ENCODE measurements at regions not wholly inside any gene's neighbourhood (a gene's known extent, or its start where the extent isn't known, plus 50 kb on each side); places are given as distances from the start of the nearest gene placed in this dataset.
A peak's percentile ranks its signal among the peaks of the same experiment; 100 is the strongest.
"Not testable (repeated sequence)": the region's sequence is repeated elsewhere in the genome, so short reads cannot be mapped to it uniquely, and the experiment has no call there.

DNA sequence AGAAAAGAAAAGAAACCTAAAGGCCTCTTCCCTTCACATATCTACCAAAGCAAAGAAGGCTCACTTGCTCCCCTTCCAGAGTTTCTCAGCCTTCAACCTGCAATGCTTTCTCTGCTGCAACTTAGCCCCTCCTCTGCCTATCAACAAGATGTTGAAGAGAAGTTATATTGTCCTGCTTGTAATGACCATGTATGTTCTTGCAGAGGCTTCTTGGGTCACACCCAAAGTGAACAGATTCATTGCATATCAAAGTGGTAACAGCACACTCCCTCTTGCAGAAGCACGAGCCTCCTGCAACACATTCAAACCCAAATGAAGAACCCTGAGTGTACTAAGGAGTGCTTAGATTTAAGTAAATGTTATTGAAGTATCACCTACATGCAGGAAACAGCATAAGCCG, 494.3 kb downstream of the NTRK2 start:
- TF ChIP-seq, protein P1, sequence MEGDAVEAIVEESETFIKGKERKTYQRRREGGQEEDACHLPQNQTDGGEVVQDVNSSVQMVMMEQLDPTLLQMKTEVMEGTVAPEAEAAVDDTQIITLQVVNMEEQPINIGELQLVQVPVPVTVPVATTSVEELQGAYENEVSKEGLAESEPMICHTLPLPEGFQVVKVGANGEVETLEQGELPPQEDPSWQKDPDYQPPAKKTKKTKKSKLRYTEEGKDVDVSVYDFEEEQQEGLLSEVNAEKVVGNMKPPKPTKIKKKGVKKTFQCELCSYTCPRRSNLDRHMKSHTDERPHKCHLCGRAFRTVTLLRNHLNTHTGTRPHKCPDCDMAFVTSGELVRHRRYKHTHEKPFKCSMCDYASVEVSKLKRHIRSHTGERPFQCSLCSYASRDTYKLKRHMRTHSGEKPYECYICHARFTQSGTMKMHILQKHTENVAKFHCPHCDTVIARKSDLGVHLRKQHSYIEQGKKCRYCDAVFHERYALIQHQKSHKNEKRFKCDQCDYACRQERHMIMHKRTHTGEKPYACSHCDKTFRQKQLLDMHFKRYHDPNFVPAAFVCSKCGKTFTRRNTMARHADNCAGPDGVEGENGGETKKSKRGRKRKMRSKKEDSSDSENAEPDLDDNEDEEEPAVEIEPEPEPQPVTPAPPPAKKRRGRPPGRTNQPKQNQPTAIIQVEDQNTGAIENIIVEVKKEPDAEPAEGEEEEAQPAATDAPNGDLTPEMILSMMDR (conservative IDR thresholded peaks at IDR 0.05; ENCODE audit: control insufficient read depth, insufficient read depth, low read depth, low read length), result no peak
- DNase-seq (ENCODE audit: low read depth), result no peak
- no peak overlapping the region for H3K4me3 ChIP-seq (ENCODE audit: control insufficient read depth, low read depth, low read length)

DNA sequence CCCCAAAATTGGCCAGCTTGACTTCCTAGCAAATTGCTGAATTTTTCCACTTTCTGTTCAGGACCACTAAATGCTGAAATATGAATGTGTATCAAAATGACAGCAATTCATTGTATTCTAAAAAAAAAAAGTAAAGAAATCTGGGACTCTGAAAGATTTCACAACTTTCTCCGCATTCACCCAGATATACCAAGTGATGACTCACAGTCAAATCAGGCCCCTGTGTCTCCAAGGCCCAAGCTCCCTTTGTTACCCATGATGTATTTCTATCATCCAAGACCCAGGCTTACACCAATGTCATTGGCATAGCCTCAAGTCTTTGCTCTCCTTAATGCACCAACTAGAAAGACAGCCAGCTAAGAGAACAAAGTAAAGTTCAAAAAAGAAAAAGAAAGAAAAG, 493.9 kb downstream of the NTRK2 start:
- TF ChIP-seq, protein P1 (conservative IDR thresholded peaks at IDR 0.05; ENCODE audit: control insufficient read depth, insufficient read depth, low read depth, low read length), result no peak
- no peak overlapping the region for H3K4me3 ChIP-seq (ENCODE audit: control insufficient read depth, low read depth, low read length)

DNA sequence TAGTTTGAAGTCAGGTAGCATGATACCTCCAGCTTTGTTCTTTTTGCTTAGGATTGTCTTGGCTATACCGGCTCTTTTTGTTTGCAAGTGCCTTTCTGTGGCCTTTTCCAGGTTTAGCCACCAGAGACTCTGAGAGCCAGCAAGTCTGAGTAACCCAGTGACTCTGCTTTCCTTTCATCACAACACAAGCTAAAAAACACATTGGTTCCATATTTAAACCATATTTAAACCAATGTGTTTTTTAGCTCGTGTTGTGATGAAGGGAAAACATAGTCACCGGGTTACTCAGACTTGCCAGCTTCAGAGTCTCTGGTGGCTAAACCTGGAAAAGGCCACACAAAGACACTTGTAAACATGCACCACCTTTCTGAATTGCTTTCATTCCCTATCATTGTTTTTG, 493.3 kb downstream of the NTRK2 start:
- DNase-seq (ENCODE audit: low read depth), result no peak
- TF ChIP-seq, protein P1 (conservative IDR thresholded peaks at IDR 0.05; ENCODE audit: control insufficient read depth, insufficient read depth, low read depth, low read length), result no peak
- no peak overlapping the region for H3K4me3 ChIP-seq (ENCODE audit: control insufficient read depth, low read depth, low read length)

More for the DNA sequence above, 493.9 kb downstream of the NTRK2 start:
- DNase-seq (ENCODE audit: low read depth), result peak; percentile 8

DNA sequence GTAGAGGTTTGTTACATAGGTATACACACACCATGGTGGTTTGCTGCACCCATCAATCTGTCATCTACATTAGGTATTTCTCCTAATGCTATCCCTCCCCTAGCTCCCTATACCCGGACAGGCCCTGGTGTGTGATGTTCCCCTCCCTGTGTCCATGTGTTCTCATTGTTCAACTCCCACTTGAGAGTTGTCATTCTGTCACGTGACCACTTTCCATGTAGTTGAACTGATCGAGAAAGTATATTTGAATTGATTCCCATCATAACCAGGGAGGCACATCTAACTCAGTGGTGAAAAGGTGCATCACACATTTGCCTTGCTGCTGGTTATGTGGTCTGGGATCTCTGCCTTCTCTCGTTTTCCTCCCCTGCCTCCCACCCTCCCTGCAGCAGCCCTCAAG, 491.4 kb downstream of the NTRK2 start:
- DNase-seq (ENCODE audit: low read depth); H3K4me3 ChIP-seq (ENCODE audit: control insufficient read depth, low read depth, low read length): not testable (repeated sequence)

DNA sequence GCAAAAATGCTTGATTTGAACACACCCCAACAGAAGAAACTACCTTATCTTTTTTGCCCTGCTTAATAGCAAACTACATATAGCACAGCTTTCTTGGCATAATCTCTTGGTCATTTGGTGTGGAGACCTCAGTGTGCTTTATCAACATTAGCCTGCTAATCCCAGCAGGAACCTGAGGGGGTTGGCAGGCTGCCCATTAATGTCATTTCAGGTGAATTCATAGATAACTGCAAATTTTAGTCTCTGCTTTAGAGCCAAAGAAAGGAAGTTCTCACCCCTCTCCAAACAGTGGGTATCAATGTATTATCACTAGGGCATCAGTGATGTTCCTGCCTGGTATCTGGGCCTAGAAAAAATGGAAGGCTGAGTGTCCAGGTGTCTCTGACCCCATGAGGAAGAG, 489.0 kb downstream of the NTRK2 start:
- no peak overlapping the region for H3K4me3 ChIP-seq (ENCODE audit: control insufficient read depth, low read depth, low read length)
- no peak for DNase-seq (ENCODE audit: low read depth)
- TF ChIP-seq, protein P1 (conservative IDR thresholded peaks at IDR 0.05; ENCODE audit: control insufficient read depth, insufficient read depth, low read depth, low read length), result no peak

DNA sequence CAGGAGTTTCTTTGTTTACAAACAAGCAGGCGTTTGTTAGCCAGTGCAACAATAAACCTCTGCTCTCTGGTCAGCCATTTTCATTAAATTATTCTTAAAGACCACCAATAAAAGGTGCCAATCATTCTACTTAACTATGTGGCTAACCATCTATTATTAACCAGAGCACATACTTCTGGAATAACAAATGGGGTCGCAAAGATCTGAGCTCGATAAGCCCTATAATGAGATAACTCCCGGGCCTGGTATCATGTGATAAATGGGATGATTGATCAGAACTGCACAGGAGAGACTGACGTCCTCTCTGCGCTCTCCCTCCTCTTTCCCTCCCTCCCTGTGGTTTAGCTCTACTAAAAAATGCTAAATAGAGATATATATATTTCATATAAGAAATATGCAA, 488.2 kb downstream of the NTRK2 start:
- no peak overlapping the region for H3K4me3 ChIP-seq (ENCODE audit: control insufficient read depth, low read depth, low read length)
- TF ChIP-seq, protein P1 (conservative IDR thresholded peaks at IDR 0.05; ENCODE audit: control insufficient read depth, insufficient read depth, low read depth, low read length), result no peak
- no peak for DNase-seq (ENCODE audit: low read depth)

DNA sequence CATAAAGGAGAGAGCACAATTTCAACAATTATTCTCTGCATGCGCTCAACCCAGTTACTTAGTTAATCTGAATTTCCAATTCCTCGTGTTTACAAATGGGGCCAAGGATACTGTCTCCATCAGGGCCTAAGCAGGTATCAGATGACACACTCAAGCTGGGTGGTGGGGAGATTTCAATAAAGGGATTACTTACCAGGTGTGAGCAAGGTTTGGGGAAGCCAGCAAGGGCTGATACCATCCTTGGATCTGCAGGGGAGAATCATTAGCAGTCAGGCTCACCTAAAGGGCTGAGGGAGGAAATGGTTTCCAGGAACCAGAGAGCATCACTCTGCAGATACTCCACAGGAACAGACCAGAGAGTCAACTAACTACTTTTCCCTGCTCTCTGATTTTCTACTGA, 487.1 kb downstream of the NTRK2 start:
- DNase-seq (ENCODE audit: low read depth), result no peak
- no peak overlapping the region for H3K4me3 ChIP-seq (ENCODE audit: control insufficient read depth, low read depth, low read length)
- TF ChIP-seq, protein P1 (conservative IDR thresholded peaks at IDR 0.05; ENCODE audit: control insufficient read depth, insufficient read depth, low read depth, low read length), result no peak

Data from fibroblast of mammary gland (primary cell).